Stimulated activated CD4-positive, alpha-beta T cell treated with anti-CD3 and anti-CD28 coated beads, Interleukin-12 subunit alpha, Interleukin-12 subunit beta, amount 100 ng/mL, for 4 hours (primary cell): ENCODE measurements at regions not wholly inside any gene's neighbourhood (a gene's known extent, or its start where the extent isn't known, plus 50 kb on each side); places are given as distances from the start of the nearest gene placed in this dataset.
"Not testable (repeated sequence)": the region's sequence is repeated elsewhere in the genome, so short reads cannot be mapped to it uniquely, and the experiment has no call there.

ENCODE experiments used
- DNase-seq: peaks from one replicate; pipeline ENCODE4 v3.0.0-alpha.2; 2020

DNA sequence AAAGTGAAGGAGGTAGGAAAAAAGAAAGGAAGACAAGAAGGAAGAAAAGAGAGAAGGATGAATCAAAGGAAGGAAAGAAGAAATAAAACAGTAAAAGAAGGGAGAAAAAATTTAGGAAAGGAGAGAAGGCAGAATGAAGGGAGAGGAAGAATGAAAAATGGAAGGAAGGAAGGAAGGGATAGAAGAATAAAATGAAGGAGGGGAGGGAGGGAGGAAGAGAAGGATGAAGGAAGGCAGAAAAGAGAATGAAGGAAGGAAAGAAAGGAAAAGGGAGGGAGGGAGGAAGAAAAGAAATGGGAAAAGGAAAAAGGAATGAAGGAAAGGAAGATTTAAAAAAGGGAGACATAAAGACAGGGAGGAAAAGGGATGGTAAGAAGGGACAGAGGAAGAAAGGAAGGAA, 393.7 kb upstream of the GRM7 start:
- DNase-seq: no peak

DNA sequence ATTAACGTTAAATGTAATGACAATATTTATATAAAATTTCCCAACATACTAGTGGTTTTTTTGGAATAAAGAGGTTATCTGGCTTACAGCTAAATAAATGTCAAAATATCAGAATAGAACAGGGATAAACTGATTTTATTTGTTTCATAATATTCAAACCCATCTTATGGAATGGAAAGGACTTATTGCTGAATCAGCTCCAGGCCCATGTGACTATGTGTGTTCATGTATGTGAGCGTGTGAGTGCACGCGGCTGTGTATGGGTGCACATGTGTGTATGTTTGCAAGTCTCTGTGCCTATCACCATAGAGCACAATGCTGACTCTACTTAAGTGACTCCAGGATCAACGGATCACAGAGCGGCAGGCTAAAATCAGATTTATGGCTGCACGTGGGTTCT, 392.3 kb upstream of the GRM7 start:
- no peak for DNase-seq

GRCh38 chr3:6471744-6472143, 389.2 kb upstream of the GRM7 start:
- no peak for DNase-seq

- DNase-seq: not testable (repeated sequence)
These were observed 370.2 kb upstream of the GRM7 start for GRCh38 chr3:6490487-6491327.

DNA sequence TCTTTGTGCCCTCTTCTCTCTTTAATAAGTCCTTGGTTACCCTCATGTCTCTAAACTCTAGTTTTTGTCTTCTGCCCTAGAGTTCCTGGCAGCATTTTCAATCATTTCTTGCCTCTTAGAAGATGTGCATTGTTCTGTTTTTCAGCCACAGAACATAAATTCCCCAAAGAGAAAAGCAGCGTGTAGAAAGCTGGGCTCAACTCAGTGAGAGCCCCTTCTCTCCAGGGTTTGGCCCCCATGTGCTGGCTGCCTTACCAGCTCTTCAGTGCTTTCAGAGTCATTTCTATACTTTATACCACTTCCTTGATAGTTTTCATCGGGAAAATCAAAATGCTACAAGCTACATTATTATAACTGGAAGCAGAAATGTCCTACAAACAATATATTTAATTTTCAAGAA, 369.1 kb upstream of the GRM7 start:
- DNase-seq: no peak

DNA sequence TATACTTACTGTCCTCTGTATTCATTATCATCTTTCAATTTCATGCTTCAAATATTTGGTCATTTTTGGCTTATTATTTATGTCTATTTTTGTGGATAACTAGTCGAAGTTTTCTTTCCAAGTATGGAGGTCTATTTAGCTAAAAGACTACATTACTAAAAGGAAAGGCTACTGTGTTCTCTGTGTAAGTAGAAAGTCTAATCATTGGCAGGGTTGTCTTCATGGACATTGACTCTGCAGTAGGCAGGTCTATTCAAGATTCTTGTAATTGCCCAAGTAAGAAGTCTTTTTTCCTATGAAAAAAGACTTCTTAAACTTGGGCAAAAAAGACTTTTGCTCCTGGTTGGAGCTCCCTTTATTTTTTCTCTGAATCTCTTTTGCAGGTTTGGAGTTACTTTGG, 368.6 kb upstream of the GRM7 start:
- DNase-seq: no peak

GRCh38 chr3:6498944-6499343, 362.0 kb upstream of the GRM7 start:
- not testable (repeated sequence) for DNase-seq

DNA sequence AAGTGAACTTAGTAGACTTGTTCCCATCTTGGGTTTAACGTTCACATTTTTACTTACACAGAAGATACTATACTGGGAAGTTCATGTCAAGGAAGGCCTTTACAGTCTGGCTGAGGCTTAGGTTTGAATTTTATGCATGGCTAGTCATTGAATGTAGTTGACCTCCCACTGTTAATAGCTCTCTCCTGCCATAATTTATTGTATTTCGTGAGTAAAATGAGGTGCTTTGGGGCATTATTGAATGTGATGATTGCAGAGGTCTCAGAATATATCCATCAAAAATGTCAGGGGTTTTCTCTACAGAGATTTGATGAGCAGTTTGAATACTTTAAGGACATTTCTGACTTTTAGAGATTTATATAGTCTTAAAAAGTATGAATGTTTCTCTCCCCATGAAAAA, 356.6 kb upstream of the GRM7 start:
- DNase-seq: no peak

DNA sequence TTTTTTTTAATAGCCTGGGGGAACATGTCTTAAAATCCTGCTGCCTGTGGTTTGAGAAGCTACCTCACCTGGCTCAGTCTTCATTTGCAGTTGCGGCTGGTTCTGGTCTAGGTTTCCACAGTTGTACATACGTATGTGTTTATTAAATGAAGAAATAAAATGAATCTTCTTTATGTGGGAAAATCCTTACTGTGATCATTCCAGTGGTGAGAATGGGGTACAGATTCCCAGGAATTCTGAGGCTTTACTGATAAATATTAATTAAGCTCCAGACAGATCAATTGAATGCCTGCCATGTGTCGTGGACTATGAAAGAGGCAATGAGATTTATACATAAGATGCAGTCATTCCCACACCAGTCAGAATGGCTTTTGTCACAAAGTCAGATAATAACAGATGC, 356.1 kb upstream of the GRM7 start:
- DNase-seq: no peak

- DNase-seq: no peak
These were observed 352.5 kb upstream of the GRM7 start for GRCh38 chr3:6508410-6508759.

DNA sequence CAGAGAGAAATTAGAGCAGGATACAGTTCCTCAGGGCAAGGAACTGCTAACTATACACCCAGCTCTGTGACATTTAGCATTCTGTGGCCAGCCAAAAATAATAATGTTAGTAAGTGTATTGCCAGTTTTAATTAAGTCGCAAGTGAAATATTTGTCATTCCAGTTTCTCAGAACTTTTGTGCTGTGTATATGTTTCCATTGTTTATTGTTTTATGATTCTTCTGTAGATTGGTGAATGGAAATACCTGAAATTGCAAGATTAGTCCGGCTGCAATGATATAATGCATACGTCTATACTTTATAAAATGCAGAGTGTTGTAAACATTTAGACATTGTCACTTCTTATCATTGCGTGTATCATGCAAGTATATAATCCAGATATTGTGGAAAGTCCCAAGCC, 351.3 kb upstream of the GRM7 start:
- no peak for DNase-seq

GRCh38 chr3:6510713-6511112, 350.2 kb upstream of the GRM7 start:
- DNase-seq: no peak

GRCh38 chr3:6512172-6512800, 348.6 kb upstream of the GRM7 start:
- DNase-seq: no peak

- no peak for DNase-seq
These were observed 344.8 kb upstream of the GRM7 start for GRCh38 chr3:6516143-6516542.

DNA sequence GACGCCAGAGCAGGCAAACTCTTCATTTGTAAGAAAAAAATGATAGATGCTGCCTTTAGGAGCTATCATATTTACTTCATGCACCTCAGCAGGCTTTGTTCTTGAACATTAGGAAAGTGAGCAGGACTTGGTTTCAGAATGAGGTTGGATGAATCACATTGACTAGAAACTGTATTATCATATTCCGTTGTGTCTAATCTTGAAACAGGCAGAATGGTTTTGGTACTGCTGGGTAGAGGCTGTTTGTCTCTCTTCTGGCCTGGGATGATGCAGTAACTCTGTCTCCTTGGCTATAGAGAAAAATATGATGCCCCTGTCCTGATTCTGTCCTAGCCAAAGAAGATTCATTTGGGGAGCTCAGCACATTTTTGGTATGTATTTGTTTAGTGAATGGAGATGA, 344.2 kb upstream of the GRM7 start:
- DNase-seq: no peak

- DNase-seq: no peak
These were observed 342.1 kb upstream of the GRM7 start for GRCh38 chr3:6518709-6519345.

DNA sequence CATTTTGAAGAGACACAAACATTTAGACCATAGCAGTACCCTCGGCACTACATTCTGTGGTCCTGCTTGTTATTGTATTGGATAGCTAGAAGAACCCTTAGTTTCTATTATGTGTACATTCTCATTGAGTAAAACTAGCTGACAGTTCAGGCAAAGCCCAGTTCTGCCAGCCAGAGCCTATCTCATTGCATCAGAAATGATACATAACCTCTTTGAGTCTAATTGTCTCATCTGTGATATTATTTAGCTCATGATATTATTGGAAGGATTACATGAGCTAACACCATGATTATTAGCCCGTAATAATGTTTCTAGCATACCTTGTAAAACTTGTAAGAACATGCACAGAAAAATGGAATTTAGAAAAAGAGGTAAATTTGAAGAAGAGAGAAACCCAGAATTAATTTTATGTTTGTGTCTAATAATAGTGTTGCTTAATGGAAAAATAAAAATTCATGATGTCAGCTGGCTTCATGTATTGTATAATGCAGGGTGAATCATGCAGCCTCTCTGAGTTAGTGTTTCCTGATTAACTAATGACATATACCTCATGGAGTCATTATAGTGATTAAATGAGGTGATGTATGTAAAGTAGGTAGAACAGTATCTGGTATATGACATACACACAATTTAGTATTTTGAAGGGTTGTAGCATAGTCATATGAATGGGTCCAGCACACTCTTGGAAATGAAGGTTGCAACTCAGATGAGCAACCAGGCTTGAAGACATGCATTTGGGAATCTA, 339.4 kb upstream of the GRM7 start:
- DNase-seq: no peak

DNA sequence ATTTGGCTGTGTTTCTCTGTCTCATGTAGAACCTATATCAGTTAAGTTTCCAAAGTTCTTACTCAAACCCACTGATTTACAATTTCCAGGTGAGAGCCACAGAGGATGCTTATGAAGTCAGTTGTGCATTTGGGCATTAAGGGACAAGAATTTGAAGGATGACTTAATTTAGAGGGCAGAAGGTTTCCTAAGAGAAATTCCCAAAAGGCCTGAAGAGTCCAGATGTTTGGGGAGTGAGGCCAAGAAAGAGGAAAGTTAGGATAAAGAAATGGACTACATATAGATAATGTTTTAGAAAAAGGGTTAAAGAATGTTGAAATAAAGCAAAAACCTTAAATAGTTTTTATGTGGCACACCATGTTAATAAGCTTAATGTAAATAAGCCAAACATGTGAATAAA, 338.7 kb upstream of the GRM7 start:
- no peak for DNase-seq

DNA sequence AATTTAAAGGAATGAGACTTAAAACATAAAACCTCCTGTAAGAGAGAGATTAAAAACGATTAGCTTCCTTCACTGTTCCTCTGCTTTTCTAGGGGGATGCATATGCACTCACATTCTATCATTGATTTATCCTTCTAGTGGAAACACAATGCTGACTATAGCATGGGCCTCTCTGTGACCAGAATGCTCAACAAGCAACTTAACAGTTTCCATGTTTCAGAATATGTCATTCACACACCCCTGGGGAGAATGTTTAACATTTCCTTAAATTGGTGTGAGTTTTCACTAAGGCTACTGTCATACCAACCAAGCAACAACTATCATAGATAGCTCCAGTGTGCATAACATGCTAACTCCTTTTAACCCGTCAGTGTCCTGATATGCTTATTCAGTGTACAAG, 337.9 kb upstream of the GRM7 start:
- no peak for DNase-seq

- DNase-seq: no peak
These were observed 336.4 kb upstream of the GRM7 start for GRCh38 chr3:6524479-6524878.

DNA sequence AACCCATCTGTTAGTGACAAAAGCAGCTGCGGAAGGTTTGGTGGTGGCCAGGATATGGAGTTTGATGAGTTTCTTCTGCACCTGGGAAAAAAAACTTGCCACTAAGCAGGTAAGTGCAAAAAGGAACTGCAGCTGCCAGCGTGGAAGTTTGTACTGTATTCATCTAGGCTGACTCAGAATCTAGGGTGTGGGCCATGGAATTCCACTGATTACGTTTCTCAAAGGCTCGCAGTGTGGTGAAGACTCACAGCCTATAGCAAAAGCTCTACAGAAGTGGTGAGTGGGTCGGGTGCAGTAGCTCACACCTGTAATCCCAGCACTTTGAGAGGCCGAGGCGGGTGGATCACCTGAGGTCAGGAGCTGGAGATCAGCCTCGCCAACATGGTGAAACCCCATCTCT, 334.6 kb upstream of the GRM7 start:
- no peak for DNase-seq

- DNase-seq: no peak
These were observed 334.1 kb upstream of the GRM7 start for GRCh38 chr3:6526861-6527260.

DNA sequence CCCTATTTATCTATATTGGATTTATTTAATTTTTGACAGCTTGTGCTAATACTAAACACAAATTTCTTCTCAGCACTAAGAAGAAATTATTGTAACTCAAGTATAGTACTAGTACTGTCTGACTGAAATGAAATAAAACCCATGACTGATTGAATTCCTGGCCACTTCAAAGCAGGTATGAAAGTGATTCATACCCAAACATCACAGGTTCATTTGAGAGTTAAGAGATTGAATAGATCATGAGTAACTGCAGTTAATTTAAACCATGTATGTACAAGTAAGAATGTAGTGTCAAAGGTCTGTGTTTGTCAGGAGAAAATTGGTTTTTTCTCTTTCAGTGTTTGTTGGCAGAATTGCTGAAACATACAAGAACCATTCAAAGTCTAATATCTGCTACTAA, 332.0 kb upstream of the GRM7 start:
- no peak for DNase-seq

DNA sequence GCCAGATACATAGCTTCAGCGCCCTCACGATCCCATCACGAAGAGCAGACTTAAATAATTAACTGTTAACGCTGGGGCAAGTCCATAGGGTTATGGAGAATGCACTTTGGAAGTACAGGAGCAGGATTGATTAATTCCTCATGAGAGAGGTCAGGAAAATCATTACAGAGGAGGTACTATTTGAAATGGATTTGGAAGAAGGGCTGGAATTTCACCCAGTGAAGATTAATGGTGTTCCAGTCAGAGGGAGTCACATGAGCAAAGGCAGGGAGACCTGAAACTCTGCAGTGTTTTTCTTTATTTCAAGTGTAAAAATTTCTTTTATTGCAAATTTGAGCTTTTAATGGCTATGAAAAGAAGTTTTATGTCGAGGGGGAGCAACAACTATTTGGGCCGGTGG, 329.8 kb upstream of the GRM7 start:
- DNase-seq: no peak
